Activated CD4-positive, alpha-beta T cell treated with anti-CD3 and anti-CD28 coated beads for 48 hours (primary cell): ENCODE measurements at regions not wholly inside any gene's neighbourhood (a gene's known extent, or its start where the extent isn't known, plus 50 kb on each side); places are given as distances from the start of the nearest gene placed in this dataset.
A peak's percentile ranks its signal among the peaks of the same experiment; 100 is the strongest.

ENCODE experiments used
- DNase-seq: peaks from one replicate; pipeline ENCODE4 v3.0.0-alpha.2; 2020

DNA sequence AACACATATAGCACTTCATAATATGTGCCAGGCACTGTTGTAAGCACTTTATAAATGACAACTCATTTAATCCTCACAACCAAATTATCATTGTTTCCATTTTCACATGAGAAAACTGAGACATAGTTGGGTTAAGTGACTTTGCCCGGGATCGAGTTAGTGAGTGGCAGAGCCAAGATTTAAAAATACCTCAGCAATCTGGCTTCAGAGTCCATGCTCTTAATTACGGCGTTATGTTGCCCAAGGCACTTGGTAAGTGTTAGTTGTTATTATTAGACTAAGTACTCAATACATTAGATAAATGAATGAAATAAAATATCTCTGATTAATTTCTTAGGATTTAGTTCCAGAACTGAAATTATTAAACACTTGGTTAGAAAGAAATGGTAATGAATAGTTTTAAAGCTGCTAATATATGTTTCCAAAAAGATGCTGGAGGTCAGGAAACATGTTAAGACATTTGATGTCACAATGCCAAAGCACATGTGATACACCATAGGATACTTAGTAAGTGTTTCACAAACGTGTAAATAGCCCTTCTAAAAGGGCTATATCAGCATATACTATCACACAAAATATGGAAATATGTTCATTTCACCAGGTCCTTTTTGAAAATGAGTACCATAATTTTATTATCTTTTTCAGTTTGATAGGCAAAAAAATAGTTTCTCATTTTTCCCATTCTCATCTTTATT is 301.9 kb downstream of the GPAT3 start:
- no peak for DNase-seq

DNA sequence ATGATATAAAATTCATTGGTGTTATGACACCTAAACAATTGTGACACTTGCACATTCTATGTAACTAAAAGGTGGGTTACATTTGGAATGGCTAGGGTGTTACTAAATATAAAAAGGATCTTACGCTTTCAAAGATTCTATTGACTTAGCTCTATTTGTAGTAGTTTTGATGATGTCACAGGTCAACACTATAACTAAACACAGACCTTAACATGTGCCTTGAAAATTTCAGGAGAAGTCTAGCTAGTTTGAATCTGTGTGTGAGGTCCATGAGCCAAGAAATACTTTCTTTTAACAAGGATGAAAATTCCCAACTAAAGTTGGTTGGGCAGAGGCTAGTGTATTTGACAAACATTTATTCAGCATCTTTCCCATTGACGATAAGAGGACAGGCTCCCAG is 298.0 kb downstream of the GPAT3 start:
- no peak for DNase-seq

DNA sequence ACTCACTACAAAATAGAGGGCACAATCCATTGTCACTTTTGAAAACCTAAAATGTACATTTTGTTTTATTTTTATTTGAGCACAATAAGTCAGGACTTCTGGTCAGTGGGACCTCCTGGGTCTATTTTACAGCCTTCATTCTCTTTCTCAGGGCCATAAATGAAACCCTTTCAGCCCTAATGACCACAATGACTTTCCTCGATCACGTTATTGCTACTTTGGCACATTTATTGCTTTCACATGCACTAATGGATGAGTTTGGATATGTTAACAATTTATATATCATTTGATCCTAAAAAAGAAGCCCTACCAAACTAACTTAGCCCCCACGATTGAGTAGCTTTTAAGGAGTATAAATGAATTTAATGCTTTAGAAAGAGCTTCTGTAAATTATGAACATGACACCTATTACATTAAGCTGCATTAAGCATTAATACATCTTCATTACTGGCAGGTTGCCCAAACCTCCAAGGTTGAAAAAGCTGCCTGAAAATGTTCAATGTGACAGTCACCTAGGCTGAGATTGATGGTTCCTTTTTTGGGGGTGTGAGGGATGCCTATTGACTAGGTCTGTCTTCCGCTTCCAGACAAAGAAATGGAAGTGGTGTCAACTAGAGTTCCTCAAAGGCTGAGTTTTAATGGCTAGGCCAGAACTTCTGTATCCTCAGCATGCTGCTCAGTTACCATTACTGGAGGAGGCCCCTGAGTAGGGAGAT is 296.4 kb downstream of the GPAT3 start:
- no peak for DNase-seq

DNA sequence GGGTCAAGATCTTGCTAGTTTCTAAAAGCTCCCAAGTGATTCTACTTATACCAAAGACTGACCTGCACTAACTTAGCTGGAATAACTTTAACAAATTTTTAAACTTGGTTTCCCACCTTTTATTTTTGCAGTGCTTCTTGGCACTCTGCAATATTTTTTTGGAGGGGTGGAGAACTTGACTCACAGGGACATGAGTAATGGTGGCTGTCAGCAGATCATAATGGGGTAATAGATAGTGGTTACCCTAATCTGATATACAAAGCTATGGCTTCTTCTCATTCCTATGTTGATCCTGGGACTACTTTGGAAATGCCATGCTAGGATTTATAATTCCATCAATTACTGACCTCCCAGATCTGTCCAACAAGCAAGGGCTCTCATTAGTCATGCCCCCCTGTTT is 295.7 kb downstream of the GPAT3 start:
- no peak for DNase-seq

DNA sequence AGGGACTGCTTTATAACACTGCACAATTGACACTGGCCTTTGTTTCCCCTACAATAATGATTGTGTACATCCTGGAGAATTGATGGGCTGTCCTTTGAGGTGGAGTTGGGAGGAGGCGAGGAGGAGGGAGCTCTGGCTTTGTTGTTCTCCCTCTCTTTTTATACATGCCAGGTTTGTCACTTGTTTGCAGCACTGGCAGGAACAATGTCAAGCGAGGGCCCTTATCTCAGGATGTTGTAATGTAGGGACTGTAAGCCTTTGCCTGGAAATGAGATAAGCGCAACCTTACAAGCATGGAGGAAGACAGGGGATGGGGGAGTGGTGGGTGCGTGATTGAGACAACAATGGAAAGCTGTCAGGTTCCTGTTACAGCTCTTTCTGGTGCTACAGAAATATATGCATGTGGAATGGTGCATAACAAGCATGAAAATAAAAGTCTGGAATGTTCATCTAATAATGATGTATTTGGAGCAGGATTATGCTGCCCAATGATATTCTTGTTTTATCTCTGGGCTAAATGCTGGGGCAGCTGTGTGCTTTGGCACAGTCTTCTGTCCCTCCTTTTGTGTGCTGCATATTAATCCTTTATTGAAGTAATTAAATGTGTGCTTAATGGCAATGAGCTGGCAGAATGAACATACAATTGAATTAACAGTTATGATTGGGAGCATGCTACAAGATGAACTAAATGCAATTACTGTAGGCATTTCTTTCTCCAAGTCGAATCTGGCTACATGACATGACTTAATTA is 294.4 kb downstream of the GPAT3 start:
- no peak for DNase-seq

DNA sequence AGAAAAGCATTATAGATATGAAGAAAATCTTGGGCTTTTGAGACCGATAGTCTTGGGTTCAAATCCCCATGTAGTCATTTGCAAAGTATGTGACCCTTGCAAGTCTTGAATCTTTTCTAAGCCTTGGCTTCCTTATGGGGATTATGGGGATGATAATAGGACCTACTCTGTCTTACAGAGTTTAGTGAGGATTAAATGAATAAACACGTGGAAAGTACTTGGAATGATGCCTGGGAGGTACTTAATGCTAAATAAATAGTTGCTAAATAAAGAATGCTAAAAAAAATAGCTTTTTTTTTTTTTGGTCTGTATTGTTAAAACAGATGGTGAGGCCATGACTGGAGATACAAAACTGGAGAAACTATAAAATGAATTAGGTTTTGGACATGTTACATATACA is 292.7 kb downstream of the GPAT3 start:
- DNase-seq = no peak

DNA sequence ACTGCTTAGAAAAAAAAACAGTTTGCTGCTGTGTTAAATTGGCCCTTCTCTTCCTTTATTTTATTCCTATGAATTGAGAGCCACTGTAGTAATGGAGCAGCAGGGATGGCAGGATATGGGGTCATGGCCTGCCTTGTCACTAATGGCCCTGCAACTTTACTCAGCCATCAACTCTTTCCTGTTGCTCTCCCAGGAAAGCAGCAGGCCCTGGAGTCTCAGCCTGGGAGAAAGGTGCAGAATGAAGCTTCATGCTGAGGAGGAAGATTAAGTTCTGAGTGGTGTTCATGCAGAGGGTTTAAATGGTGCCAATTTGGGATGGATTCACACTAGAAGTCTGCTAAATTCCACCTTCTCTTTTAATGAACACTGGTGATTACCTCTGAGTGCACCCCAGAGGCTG is 285.6 kb downstream of the GPAT3 start:
- no peak for DNase-seq

DNA sequence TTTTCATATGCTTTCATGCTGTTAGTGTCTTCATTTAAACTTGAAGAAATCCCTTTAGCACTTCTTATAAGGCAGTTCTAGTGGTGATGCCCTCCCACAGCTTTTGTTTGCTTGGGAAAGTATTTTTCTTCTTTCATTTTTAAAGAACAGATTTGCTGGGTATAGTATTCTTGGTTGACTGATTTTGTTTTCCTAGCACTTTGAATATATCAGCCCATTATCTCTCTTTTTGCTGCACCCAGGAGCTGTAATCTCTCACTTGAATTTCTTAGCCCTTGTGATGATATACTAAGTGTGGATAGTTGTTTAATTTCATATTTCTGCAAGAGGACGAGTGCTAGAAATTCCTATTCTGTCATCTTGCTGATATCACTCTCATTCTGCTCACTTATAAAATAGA is 283.7 kb downstream of the GPAT3 start:
- DNase-seq = no peak

DNA sequence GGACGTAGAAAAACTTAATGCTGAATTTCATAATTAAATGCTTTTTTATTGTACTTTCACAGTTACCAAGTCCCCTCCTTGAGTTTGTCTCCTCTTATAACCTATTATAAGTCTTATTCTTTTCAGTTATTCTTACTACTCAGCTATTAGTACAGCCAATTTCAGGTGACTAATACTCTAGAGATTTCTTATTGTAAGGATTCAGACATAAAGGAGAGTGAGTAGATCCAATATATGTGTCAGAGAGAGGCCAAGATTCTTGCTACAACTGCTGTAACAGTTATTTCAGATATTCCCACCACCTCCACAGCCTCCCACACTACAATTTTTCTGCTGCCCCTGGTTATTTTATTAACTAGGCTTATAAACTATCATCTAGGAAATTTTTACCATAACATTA is 274.5 kb downstream of the GPAT3 start:
- DNase-seq = no peak

DNA sequence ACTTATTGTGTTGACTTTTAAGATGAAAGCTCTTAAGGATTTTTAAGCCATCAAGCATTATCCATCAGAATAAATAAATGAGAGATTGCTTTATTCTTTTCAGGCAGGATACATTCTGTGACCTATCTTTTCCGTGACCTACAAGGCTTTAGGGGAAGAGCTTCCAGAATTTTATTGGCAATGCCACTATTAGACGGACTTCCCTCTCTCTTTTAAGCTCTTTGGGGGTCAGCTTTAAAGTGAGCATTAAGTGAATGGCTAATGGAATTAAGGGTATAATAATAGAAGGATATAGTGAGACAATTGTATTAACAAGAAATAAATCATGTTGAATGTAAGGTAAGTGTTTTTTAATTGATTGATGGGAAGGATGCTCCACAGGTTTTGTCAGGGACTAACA is 273.7 kb downstream of the GPAT3 start:
- no peak for DNase-seq

DNA sequence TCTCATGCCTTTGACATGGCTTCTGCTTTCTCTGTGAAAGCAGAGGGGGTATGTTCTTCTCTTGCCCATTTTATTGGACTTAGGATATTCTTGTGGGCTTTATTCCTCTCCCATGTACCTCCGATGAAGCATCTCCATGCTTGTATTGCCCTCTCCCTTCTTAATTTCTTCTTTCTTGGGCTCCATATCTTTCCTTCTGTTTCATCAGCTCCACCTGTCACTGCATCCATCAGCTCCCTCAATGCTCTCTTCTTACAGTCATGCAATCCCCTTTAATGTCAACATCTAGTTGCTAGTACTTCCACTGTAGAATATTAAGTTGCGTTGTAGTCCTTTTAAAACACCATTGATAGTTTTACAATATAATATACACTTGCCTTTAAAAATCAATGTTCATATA is 257.6 kb downstream of the GPAT3 start:
- no peak for DNase-seq

DNA sequence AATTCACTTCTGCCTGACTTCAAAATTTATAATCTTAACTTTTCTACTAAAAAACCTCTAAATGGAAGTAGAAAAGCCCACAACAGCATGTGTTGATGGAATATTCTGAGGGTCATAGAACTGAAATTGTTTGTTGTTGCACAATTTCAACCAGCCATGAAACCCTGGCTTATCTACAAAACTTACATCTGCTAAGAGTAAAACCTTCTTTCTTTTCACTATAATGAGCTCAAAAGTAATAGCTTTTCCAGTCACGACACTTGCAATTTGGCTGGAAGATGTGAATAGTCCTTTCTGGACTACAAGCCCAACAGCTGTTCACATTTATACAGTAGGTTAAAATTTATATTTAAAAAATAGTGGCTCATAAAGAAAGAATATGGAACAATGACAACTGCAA is 250.0 kb downstream of the GPAT3 start:
- DNase-seq = no peak

DNA sequence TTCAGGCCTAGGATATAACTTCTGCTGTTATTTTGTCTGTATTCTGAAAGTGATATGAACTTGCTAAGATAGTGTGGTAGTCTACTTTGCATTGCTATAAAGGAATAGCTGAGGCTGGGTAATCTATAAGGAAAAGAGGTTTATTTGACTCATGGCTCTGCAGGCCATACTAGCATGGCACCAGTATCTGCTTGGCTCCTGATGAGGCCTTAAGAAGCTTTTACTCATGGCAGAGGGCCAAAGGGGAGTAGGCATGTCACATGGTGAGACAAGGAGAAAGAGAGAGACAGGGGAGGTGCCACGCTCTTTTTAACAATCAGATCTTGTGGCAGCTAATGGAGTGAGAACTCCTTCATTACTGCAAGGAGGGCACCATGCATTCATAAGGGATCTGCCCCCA is 247.3 kb downstream of the GPAT3 start:
- DNase-seq = no peak

DNA sequence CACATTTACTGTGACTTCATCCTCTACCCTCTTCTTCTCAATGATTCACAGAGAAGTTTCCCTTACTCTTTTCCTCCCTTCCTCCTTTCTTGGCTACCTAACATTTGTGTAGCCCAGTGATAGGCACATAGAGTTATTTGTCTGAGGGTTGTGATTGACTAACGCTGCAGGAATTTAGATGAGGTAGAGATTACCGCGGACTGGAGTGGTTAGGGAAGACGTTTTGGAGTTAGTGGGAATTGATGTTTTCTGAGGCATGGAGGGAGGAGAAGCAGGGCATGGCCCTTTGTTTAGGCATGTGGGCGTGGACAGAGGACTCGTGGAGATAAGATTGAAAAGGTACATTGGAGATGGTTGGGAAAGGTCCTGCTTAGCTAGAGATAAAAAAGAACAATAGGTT is 246.7 kb downstream of the GPAT3 start:
- no peak for DNase-seq

DNA sequence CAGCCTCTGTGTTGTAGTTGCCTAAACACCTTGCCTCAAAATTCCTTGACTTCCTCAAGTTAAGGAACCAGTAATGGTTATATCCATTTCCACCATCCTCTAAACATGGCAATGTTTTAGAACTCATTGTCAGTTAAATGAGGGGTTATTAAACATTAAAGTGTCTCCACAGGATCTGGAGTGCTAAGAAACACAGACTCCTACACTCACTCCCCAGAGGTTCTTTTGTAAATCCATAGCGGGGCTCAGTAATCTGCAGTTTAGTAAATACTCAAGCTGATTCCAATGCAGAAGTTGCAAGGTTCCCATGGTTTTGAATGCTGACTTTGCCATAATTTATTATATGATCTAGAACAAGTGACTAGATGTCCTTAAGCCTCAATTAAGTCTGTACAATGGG is 245.5 kb downstream of the GPAT3 start:
- no peak for DNase-seq

DNA sequence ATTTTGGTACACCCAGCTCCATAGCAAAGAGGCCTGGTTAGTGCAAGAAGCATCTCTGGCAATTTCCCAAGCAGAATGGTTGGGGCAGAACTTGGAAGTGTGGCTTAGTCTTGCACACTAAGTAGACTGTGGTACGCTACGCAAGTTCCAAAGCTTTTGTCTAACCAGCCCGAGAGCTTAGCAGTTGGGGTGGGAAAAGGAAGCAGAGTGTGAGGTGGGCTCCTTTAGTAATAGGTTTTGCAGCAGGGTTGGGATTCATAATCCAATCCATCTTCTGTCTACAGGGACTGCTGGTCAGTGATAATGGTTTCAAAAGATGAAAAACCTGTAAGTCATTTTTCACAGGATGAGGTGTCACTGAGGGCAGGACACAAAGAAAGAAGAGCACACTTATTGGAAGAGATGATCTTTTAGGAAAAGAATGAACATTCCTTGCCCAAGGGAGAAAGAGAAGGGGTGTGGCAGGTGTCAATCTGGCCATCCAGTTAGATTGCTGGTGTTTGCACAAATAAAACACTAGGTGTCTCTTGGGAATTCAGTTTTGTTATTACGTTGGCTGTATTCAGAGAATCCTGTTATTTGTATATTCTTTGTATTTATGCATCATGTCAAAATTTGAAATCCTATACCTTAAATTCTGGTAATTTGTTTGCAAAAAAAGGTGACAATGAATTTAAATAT is 244.3 kb downstream of the GPAT3 start:
- no peak for DNase-seq

DNA sequence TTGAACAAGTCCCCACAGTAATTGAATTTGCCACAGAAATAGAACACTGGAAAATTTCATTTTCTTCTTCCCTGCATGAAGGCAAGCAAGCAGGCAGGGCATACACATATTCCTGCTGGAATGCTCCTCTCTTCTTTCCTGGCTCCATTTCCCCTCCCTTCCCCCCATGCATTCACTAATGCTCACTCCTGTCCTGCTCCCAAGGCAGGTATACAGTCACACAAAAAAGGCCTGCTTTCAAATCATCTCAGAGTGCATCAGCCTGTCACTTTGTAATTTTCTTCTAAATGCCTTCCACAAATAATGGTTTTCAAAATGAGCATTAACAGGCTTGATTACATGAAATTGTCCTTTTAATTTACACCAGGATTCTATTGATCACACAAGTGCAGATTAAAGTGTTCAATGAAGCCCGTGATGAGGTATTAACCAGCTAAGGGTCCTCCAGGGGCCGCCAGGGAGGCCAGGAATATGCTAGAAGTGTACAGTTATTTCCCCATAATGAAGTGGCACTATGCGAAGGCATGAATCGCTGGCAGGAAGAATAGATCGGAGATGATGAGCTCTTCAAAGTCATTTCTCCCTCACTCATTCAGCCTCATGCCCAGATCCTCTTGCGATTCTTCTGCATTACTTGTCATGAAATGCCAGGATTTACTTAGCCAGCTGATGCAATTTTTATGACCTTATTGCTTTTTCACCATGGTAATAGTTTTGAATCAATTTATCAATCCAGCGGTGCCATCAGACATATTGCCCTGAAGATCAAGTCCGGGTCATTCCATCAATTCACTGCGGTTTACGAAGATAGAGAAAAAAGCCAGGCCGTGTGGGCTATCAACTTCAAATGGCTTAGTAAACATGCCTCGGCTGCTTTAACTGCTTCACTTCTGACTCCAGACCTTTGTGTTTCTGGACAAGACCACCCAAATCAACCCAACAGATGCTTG is 243.5 kb downstream of the GPAT3 start:
- no peak for DNase-seq

DNA sequence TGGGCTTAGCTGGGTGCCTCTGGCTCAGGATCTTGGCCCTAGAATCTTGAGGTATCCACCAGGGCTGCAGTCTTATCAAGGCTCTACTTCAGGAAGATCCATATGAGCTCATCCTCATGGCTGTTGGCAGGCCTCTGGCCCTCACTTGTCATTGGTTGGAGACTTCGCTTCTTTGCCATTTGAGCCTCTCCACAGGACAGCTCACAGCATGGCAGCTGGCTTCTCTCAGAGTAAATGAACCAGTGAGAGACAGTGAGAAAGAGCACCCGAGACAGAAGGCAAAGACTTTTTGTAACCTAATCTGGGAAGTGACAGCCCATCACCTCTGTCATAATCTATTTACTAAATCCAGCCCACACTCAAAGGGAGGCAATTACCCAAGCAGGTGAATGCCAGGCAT is 236.8 kb downstream of the GPAT3 start:
- no peak for DNase-seq

DNA sequence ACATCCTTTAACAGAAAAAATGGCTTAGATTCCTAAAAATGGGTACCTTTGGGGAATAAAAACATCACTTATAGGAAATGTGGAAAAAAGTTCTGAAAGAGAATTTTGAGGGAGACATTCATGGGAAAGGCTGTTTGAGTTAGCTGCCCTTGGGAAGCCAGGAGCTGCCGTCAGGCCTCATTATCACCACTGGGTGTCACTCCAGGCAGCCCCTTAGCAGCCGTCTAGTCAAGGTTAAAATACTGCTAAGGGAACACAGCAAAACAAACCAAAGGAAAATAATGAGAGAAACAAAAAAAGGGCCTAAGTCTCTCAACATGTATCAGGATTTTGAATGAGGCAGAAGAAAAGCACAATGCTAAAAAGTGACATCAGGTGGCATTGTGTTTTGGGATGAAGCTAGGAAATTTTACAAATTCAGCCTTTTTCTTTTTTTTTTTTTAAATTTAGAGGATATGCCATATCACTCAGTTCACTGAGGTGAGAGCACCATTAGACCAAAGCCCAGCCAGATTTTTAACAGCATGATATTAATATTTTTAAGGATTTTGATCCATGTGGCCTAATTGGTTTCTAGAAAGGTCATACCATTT is 235.3 kb downstream of the GPAT3 start:
- DNase-seq = peak; percentile 4

DNA sequence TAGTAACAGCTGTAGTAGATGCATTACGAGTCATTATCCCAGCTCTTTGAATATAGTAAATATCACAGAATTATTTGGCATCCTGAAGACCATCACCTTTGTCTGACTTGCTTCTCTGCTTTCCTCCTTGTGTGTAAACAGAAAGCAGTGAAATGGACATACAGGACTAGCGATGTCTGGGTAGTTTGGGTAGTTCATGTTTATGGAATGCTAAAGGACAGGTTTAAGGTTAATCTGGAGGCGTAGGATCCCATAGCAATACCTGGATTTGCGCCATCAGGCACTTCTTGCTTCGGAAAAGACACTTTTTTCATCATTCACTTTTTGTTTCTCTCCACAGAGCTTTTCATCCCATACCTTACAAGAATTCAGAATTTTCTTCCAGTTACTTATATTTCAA is 232.2 kb downstream of the GPAT3 start:
- no peak for DNase-seq

DNA sequence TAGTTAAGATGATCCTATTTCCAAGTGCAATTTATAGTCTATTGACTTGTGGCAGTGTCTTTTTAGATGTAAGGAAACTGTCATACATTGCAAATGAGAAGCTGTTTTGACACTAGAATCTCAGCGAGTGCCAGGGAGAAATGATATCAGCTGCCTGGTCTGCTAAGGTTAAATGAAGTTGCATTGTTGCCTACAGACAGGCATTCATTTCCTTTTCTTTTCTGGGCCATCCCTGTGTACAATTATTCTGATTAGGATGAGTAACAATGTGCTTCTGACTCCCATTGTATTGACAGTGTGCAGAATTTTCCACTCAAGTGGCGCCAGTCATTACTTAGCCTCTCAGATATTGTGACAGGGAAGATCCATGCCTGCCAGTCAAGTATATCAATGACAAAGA is 231.2 kb downstream of the GPAT3 start:
- no peak for DNase-seq

DNA sequence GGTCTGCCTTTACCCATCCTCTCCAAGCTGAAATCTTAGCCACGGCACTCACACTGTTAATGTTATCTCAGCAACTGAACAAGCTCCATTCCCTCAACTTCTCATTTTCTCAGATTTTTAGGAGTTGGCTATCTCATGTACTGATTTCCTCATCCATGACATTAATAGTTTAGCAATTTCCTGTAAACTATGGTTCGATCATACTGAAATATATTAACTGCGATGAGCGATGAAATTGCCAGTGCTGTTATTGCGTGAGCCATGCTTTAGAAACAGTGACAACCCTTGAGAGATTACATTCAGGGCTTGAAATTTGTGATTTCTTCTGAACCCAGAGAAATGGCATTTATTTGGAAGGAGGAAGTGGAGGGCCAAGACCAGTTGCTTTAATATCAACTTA is 223.7 kb downstream of the GPAT3 start:
- no peak for DNase-seq
